GM18505 (cell line): ENCODE measurements at regions not wholly inside any gene's neighbourhood (a gene's known extent, or its start where the extent isn't known, plus 50 kb on each side); places are given as distances from the start of the nearest gene placed in this dataset.

Source experiments
- ATAC-seq: cut with Tn5 transposase; IDR thresholded peaks from one replicate; pipeline ENCODE4 v1.9.1; 2021; ENCODE audit not compliant: unreplicated experiment
- POLR2A ChIP-seq: IDR thresholded peaks from 4 replicates; pipeline ENCODE4 v1.6.1; 2011; ENCODE audit warnings: borderline replicate concordance; ENCODE audit not compliant: insufficient read depth, insufficient read length; ENCODE audit errors: extremely low read depth

DNA sequence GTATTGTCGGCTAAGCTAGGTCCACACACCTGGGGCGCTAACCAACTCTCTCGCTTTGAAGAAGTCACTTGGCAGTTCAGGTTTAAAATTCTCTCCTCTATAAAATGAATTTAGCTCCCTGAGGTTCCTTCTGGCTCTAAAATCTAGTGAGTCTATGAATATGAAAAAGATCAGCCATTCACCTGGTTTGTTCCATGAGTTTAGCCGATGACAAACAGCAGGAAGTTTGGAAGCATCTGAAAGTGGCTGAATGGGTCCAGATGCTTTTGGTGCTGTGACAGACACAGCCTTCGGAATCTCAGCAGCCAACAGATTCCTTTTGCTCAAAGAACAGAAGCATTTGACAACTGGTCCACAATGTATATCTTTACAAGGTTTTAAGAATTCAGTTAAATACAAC is 73.4 kb upstream of the FOXN3 start:
- no peak for ATAC-seq
- TF ChIP-seq POLR2A: no peak

DNA sequence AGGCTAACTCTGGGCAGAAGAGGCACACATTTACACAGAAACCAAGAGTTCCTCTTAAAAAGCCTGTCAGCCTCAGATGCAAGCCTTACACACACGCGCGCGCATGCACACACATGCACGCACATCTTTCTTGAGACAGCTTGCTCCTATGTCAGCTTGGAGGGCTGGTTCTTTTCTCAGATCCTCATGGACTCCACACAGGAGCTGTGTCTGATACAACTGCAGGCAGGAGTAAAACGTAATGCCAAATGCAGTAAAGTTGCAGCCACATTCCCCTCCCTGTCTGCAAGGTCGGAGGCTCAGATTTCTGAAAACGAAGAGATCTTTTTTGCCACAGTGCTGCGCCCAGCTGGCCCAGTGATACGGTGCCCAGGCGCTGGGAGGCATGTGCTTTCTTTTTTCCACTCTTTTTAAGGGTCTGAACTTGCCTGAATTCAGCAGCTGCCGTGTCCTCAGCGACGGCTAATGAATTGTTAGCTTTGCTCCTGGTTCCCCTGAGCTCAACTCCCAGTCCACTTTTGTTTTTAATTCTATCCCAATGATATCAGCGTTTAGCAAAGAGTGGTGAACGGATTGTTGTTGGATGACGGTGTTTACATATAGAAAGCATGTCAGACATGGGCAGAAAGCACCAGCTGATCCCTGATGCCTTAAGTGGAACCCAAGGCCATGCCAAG is 72.9 kb upstream of the FOXN3 start:
- no peak for TF ChIP-seq POLR2A
- no peak for ATAC-seq

GRCh38 chr14:89486961-89487360 is 69.9 kb upstream of the FOXN3 start:
- ATAC-seq: no peak
- no peak for TF ChIP-seq POLR2A

GRCh38 chr14:89486505-89486904 is 69.5 kb upstream of the FOXN3 start:
- no peak for TF ChIP-seq POLR2A
- ATAC-seq: no peak

GRCh38 chr14:89485264-89485663 is 68.2 kb upstream of the FOXN3 start:
- TF ChIP-seq POLR2A: no peak
- ATAC-seq: no peak

- ATAC-seq: no peak
- TF ChIP-seq POLR2A: no peak
These were observed 67.2 kb upstream of the FOXN3 start for GRCh38 chr14:89484051-89484844.

- TF ChIP-seq POLR2A: no peak
These were observed 64.2 kb upstream of the FOXN3 start for GRCh38 chr14:89481196-89481595.

GRCh38 chr14:89480278-89480677 is 63.2 kb upstream of the FOXN3 start:
- no peak for TF ChIP-seq POLR2A
- no peak for ATAC-seq

More at GRCh38 chr14:89481196-89481595, 64.2 kb upstream of the FOXN3 start:
- ATAC-seq: no peak

DNA sequence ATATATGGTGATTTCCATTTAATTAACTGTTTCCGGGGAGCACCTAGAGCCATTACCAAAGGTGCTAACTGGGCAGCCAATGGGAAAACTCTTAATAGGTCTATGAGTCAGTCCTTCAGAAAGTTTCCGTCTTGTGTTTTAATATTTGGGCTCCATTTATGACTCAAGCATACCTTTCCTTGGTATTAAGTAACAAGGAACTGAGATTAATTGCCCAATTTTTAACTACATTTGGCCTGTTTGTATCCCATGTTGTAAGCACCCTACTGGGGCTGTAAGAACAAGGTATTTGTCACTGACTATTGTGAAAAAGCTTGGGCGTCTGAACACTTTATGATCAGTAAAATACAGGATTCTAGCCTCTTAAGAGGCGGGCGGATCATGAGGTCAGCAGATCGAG is 62.8 kb upstream of the FOXN3 start:
- no peak for ATAC-seq
- TF ChIP-seq POLR2A: no peak

GRCh38 chr14:89477391-89477790 is 60.4 kb upstream of the FOXN3 start:
- TF ChIP-seq POLR2A: no peak
- ATAC-seq: no peak

DNA sequence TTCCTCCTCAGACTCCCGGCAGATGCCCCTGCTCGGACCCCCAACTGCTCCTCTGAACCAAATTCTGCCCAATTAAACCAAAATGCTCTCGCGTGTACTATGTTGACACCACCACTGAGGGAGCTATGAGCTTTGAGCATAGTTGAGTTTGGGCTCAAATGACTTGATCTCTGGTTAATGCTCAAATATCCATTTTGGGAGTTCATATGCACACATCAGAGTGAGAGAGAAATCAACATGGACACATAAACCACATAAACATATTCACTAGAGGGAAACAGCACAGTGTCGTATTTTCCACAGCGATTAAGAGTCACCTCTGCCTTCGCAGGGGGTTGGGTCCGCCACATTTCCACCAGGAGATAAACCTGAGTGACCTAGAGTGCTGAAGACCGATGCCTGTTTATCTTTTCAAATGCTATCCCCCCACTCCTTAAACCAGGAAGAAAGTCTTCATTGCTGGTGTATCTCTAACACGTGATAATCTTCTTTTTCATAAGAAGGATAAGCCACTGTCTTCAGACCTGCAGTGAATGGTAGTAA is 59.4 kb upstream of the FOXN3 start:
- TF ChIP-seq POLR2A: no peak
- ATAC-seq: no peak

DNA sequence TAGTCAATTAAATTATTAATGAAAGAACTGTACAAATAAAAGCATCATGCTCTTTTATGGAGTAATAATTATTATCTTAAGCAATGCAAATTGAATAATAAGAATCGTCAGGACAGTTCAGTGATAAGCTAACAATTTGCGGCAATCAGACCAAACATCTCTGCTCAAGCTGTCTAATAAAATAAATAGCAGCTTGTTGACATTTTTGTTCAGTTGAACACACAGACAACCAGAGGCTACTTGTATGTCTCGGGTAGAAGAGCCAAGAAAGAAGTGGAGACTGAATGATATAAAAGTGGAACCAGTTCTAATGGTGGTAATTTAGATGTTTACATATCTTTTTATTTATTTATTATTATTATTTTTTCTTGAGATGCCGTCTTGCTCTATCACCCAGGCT is 57.4 kb upstream of the FOXN3 start:
- TF ChIP-seq POLR2A: no peak
- ATAC-seq: no peak

DNA sequence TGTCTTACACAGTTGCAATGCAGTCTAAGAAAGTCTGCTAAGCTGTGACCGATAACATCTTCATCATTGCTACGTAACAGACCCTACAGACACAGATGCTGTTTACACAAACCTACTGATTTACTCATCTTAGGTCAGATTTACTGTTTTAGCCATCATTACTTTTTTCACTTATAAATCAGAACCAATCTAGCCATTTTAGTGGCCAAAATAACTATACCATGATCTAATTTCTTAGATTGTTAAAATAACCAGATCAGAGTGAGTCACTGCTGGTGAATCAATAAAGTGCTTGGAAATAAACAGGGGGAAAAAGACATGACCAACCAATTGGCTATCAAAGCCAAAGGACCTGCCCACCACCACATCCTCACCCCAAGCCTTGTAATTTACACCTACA is 57.0 kb upstream of the FOXN3 start:
- ATAC-seq: no peak

GRCh38 chr14:89473569-89473968 is 56.5 kb upstream of the FOXN3 start:
- ATAC-seq: no peak
- no peak for TF ChIP-seq POLR2A

More for the DNA sequence above, 57.0 kb upstream of the FOXN3 start:
- TF ChIP-seq POLR2A: no peak
